Left ventricle myocardium inferior (tissue), 1 donor: ENCODE measurements at regions not wholly inside any gene's neighbourhood (a gene's known extent, or its start where the extent isn't known, plus 50 kb on each side); places are given as distances from the start of the nearest gene placed in this dataset.

Source experiments
- DNase-seq: peaks from one replicate; pipeline ENCODE4 v3.0.0-alpha.2; 2020
- H3K27ac ChIP-seq: fragments of 200-600 bp; replicated peaks from 2 replicates; pipeline ENCODE4 v1.8.0; 2021
- H3K27me3 ChIP-seq: fragments of 200-600 bp; 2 replicates; pipeline ENCODE4 v1.8.0; 2021; ENCODE audit warnings: low read depth
- H3K36me3 ChIP-seq: fragments of 200-600 bp; 2 replicates; pipeline ENCODE4 v1.8.0; 2021
- H3K4me1 ChIP-seq: fragments of 200-600 bp; 2 replicates; pipeline ENCODE4 v1.8.0; 2021
- H3K4me3 ChIP-seq: fragments of 200-600 bp; 2 replicates; pipeline ENCODE4 v1.8.0; 2021; ENCODE audit warnings: mild to moderate bottlenecking, moderate library complexity
- H3K9me3 ChIP-seq: fragments of 200-600 bp; replicated peaks from 2 replicates; pipeline ENCODE4 v1.8.0; 2021
- intact Hi-C: fragments of 100-400 bp; cut with micrococcal nuclease; formaldehyde crosslinking; loops from one replicate; pipeline ENCODE4 v1.11.0; 2022
- TF ChIP-seq, protein P1 (sequence below): fragments of 200-600 bp; IDR thresholded peaks from 2 replicates; pipeline ENCODE4 v1.8.0; 2021; ENCODE audit warnings: antibody characterized with exemption, mild to moderate bottlenecking, borderline replicate concordance
- donor health status: DM: no; HTN: yes; CAD: no; lungs with severe emphysema.

DNA sequence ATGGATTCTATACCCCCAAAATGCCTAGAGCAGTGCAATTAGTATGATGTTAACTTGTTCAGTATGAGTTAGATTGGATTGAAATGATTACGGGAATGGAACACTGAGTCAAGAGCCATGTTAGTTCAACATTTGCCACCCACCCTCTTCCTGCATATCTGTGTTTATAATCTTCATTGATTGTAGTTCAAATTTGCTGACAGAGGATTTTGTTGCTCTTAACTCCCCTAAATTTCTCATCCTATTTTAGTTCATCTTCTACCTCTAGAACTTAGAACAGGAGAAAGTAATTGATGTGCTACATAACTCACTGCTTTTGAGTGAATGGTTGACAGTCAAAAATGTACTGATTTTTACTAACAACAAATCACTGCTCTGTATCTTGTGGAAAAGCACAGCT lies 673.5 kb upstream of the NRXN1 start:
- Histone ChIP-seq H3K27ac (no peak overlapping the region), H3K4me3 (no peak overlapping the region), H3K27me3 (no peaks in the 10 kb centered on the region), H3K9me3 (no peaks in the 10 kb centered on the region), H3K4me1 (no peaks in the 10 kb centered on the region), H3K36me3 (no peaks in the 10 kb centered on the region)
- intact Hi-C loops = no loop called here
- TF ChIP-seq, protein P1, sequence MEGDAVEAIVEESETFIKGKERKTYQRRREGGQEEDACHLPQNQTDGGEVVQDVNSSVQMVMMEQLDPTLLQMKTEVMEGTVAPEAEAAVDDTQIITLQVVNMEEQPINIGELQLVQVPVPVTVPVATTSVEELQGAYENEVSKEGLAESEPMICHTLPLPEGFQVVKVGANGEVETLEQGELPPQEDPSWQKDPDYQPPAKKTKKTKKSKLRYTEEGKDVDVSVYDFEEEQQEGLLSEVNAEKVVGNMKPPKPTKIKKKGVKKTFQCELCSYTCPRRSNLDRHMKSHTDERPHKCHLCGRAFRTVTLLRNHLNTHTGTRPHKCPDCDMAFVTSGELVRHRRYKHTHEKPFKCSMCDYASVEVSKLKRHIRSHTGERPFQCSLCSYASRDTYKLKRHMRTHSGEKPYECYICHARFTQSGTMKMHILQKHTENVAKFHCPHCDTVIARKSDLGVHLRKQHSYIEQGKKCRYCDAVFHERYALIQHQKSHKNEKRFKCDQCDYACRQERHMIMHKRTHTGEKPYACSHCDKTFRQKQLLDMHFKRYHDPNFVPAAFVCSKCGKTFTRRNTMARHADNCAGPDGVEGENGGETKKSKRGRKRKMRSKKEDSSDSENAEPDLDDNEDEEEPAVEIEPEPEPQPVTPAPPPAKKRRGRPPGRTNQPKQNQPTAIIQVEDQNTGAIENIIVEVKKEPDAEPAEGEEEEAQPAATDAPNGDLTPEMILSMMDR = no peak
- DNase-seq = no peak

DNA sequence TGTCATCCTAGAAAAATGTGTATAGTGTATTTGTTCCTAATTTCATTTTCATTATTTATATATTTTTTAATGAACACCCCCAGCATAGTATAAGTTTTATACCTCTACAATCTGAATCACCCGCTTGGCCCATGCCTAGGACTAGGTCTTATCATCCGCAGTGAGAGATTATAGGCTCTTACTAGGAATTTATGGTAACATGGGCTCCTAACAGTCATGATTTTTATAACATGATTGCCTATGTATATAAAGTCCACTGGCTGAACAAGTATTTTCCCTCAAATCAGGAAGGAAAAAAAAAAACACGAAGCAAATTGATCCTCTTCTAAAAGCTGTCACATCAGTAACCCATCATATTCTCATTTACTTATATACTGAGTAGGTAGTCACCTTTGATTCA lies 666.1 kb upstream of the NRXN1 start:
- Histone ChIP-seq H3K27ac (no peak overlapping the region), H3K36me3 (no peaks in the 10 kb centered on the region), H3K9me3 (no peaks in the 10 kb centered on the region), H3K27me3 (no peaks in the 10 kb centered on the region), H3K4me3 (no peak overlapping the region), H3K4me1 (no peaks in the 10 kb centered on the region)
- intact Hi-C loops = no loop called here
- TF ChIP-seq, protein P1 = no peak
- no peak for DNase-seq

DNA sequence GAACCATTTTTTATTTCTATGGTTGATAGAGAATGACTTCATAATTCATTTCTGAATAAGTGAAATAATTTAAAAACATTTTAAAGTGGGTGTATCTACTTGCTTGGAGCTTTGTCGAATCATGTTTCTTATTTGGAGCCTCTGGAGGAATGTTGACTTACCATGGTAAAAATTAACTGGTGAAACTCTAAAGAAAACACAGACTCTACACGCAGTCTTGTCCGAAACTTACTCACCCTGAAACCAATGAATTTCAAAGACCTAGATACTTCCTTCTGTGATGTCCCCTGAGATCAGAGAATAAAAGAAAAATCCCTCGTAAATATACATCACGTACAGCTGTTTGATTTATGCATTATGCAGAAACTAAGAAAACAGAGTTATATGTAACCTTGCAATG lies 665.2 kb upstream of the NRXN1 start:
- Histone ChIP-seq H3K27ac (no peak overlapping the region), H3K9me3 (no peaks in the 10 kb centered on the region), H3K36me3 (no peaks in the 10 kb centered on the region), H3K4me1 (no peaks in the 10 kb centered on the region), H3K4me3 (no peak overlapping the region), H3K27me3 (no peaks in the 10 kb centered on the region)
- TF ChIP-seq, protein P1 = no peak
- no peak for DNase-seq
- intact Hi-C loops = no loop called here

DNA sequence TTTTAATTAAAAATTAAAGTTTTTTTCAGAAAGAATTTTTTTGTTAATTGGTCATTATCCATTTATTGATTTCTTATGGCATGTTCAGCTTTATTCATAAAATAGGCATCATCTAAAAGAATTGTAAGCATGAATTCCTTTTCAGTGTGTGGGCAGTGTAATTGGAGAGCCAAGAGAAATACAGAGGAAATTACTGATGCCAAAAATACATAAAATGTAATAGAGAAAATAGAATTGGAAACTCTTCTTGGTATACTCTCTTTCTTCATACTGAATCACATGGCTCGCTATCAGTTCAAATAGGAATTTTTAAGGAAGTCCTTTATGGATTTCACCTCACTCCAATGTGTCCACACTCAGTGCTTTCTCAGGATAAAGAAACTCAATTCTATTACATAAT lies 663.6 kb upstream of the NRXN1 start:
- no peaks in the 10 kb centered on the region for H3K27me3 ChIP-seq
- TF ChIP-seq, protein P1 = no peak
- no peak for DNase-seq
- H3K4me1 ChIP-seq = no peaks in the 10 kb centered on the region
- H3K9me3 ChIP-seq = no peaks in the 10 kb centered on the region
- no peaks in the 10 kb centered on the region for H3K36me3 ChIP-seq
- H3K4me3 ChIP-seq = no peak overlapping the region
- intact Hi-C loops = no loop called here
- H3K27ac ChIP-seq = no peak overlapping the region

DNA sequence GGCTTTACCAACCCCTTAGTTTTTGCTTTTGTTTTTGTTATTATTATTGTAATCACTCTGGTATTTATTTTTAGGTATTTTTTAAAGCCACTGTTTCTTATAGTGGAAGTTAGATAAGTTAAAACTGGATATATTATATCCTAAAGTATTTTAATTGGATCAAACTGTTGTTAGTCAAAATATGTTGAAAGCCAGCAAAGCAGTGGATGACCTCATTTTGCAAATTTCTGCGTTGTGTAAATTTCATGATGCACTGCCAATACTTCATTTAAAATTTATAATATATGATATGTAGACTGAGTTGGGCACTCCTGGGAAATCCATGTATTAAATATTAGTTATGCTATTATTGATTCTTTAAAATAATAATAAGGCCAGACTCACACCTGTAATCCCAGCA lies 661.7 kb upstream of the NRXN1 start:
- Histone ChIP-seq H3K9me3 (no peaks in the 10 kb centered on the region), H3K27me3 (no peaks in the 10 kb centered on the region), H3K36me3 (no peaks in the 10 kb centered on the region), H3K4me1 (no peaks in the 10 kb centered on the region), H3K4me3 (no peak overlapping the region), H3K27ac (no peak overlapping the region)
- DNase-seq = no peak
- TF ChIP-seq, protein P1 = no peak
- intact Hi-C loops = no loop called here

DNA sequence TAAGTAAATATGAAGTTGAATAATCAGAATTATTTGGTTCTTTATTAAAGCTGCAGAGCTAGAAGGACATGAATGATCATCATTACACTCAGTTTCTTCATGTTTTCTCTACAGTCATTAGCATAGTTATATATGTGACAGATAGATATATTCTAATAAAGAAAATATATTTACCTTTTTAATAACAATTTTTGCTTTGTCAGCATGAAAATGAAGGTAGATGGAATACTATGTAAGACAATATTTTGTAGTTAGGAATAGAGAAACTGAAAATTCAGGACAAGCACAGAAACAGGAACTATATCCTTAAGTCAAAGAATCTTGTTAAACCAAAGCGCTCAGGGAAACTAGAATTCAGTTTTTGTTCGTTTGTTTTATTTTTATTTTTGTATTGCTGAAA lies 649.9 kb upstream of the NRXN1 start:
- H3K4me1 ChIP-seq = no peaks in the 10 kb centered on the region
- H3K27ac ChIP-seq = no peak overlapping the region
- no peak for DNase-seq
- no peaks in the 10 kb centered on the region for H3K27me3 ChIP-seq
- no peak overlapping the region for H3K4me3 ChIP-seq
- TF ChIP-seq, protein P1 = no peak
- peaks cover 11% of the 10 kb centered on the region for H3K9me3 ChIP-seq
- no peaks in the 10 kb centered on the region for H3K36me3 ChIP-seq
- intact Hi-C loops = no loop called here
